ENCODE measurements at regions not wholly inside any gene's neighbourhood (a gene's known extent, or its start where the extent isn't known, plus 50 kb on each side); places are given as distances from the start of the nearest gene placed in this dataset.

DNA sequence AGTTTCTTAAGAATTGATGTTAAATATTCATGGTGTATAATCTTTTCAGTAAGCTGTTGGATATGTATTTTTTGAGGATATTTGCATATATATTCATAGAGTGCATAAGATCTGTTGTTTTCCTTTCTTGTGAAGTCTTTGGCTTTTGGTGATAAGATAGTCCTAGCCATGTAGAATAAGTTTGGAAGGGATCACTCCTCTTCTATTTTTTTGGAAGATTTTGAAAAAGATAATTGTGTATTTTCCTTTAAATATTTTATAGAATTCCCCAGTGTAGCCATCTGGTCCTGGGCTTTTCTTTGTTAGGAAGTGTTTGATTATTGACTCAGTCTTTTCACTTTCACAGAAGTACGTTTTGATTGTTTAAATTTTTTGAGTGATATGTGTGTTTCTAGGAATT, 318.8 kb upstream of the CDH10 start:
- TF ChIP-seq ESRRG (CRISPR knock-in tag; IDR thresholded peaks at IDR 0.05) (no peak), ZFP3 (CRISPR knock-in tag; IDR thresholded peaks at IDR 0.05) (no peak), GLIS3 (CRISPR knock-in tag; IDR thresholded peaks at IDR 0.05) (no peak), ZNF8 (CRISPR knock-in tag; IDR thresholded peaks at IDR 0.05) (no peak), SNAI2 (CRISPR knock-in tag; IDR thresholded peaks at IDR 0.05) (no peak), CSDC2 (CRISPR knock-in tag; IDR thresholded peaks at IDR 0.05) (no peak), PATZ1 (CRISPR knock-in tag; IDR thresholded peaks at IDR 0.05; ENCODE audit: borderline replicate concordance) (no peak), ISL1 (CRISPR knock-in tag; IDR thresholded peaks at IDR 0.05) (no peak), ZNF565 (CRISPR knock-in tag; conservative IDR thresholded peaks at IDR 0.05; ENCODE audit: low read depth) (no peak), ARNTL (CRISPR knock-in tag; IDR thresholded peaks at IDR 0.05; ENCODE audit: borderline replicate concordance, low read depth) (no peak)
- TF ChIP-seq, protein P1, sequence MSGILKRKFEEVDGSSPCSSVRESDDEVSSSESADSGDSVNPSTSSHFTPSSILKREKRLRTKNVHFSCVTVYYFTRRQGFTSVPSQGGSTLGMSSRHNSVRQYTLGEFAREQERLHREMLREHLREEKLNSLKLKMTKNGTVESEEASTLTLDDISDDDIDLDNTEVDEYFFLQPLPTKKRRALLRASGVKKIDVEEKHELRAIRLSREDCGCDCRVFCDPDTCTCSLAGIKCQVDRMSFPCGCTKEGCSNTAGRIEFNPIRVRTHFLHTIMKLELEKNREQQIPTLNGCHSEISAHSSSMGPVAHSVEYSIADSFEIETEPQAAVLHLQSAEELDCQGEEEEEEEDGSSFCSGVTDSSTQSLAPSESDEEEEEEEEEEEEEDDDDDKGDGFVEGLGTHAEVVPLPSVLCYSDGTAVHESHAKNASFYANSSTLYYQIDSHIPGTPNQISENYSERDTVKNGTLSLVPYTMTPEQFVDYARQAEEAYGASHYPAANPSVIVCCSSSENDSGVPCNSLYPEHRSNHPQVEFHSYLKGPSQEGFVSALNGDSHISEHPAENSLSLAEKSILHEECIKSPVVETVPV (CRISPR knock-in tag; IDR thresholded peaks at IDR 0.05), result no peak

Data from SK-N-SH treated with all-trans-retinoic acid at 6 μM for 48 hours (cell line).